Hindlimb muscle (tissue), 1 donor: ENCODE measurements at regions not wholly inside any gene's neighbourhood (a gene's known extent, or its start where the extent isn't known, plus 50 kb on each side); places are given as distances from the start of the nearest gene placed in this dataset.
A peak's percentile ranks its signal among the peaks of the same experiment; 100 is the strongest.
"Not testable (repeated sequence)": the region's sequence is repeated elsewhere in the genome, so short reads cannot be mapped to it uniquely, and the experiment has no call there.

Experiments used
- DNase-seq: peaks from one replicate; pipeline ENCODE4 v3.0.0-alpha.2; 2013

GRCh38 chr5:50898966-50899365, 232.5 kb downstream of the PARP8 start:
- no peak for DNase-seq

DNA sequence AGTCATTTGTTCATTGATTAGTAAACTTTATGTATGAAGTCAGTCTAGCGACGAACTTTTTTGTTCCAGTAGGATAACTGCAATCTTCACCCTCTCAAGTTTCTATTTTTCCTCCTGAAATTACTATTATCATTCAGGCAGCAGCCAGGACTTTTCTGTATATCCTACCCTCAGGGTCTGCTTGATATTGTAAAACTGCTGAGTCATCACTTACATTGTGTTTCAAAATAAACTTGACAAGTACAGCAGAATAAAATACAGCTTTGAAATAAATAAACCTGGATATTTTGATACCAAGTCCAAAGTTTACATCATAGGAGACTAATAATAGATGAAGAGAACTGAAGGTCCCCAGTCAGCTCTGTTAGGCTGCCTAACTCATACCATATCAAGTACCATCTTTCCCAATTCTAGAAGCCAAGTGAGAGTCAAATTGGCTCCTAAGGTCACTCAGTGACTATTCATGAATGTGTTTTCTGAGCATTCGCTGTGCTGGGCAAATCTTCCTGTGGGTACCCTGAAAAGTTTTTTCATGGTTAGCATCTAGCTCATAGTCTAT, 234.6 kb downstream of the PARP8 start:
- no peak for DNase-seq

DNA sequence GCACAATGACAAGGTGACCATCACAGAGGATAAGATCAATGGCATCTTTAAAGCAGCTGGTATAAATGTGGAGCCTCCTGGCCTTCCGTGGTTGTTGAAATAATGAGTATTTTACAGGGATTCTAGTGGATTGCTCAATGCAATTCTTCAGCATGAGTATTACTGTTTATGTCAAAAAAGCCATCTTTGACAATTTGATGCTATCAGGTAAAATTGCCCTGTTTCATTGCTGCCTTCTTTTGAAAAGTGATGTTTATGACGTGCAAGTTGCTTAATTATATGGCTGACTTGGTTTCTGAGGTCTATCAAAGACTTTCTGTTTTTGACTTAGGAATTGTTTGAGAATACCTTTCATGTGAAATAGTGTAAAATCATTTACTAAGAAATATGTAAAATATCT, 237.2 kb downstream of the PARP8 start:
- no peak for DNase-seq

DNA sequence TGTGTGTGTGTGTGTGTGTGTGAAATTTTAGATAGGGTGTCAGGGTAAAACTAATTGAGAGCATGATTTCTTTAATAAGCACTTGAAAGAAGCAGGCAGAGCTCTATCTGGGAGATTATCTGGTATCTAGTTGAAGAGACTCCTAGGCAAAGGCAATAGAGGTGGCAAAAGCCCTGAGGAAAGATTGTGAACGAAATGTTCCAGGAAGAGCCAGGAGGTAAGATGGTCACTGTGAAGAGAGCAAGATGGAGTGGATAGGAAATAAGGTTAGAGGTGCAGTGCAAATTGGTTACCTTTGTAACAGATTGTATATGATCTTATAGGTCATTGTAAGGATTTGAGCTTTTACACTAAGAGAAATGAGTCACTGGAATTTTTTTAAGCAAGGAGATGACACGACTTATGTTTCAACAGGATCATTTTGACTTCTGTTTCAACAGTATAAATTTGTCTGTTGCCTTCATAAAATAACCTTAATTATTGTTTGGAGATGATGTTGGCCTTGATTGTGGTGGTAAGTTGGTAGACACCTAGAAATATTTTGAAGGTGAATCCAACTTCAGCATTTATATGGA, 239.6 kb downstream of the PARP8 start:
- no peak for DNase-seq

DNA sequence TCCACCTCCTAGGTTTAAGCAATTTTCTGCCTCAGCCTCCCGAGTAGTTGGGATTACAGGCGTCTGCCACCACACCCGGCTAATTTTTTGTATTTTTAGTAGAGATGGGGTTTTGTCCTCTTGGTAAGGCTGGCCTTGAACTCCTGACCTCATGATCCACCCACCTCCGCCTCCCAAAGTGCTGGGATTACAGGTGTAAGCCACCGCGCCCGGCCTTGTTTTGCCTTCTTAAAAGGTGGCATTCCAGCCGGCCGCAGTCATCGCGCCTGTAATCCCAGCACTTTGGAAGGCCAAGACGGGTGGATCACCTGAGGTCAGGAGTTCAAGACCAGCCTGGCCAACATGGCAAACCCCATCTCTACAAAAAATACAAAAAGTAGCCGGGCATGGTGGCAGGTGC, 253.7 kb downstream of the PARP8 start:
- not testable (repeated sequence) for DNase-seq

DNA sequence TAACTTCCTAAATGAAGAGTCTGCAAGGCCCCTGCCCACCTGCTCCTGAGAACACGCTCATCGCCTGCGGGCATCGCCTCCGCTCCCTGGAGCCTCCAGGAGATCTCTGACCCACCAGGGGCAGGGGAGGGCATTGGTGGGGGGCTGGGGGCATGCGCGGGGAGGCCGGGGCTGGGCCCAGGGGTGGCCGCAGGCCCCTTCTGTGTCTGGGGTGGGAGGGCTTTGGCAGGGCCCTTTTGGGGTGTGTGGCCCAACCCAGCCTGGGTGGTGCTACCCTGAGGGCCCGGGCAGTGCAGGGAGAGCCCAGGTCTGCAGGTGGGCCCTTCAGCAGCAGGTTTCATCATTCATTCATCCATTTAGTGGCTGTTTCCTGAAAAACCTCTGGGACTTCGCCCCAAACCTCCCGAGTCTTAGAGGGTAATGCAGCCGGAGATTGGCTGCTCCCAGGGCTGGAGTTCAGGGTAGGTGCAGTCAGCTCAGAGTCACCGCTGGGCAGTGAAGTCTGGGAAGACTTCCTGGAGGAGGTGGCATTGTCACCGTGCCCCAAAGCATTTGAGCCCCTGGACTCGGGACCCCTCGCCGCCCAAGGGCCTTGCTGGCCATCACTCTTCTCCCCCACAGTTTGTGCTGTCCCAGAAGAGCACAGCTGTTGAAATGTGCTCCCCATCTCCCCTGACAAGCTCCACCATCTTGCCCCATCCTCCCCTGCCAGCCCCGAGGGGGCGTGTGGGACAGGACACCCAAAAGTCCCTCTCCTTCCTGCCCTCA, 255.1 kb downstream of the PARP8 start:
- no peak for DNase-seq

DNA sequence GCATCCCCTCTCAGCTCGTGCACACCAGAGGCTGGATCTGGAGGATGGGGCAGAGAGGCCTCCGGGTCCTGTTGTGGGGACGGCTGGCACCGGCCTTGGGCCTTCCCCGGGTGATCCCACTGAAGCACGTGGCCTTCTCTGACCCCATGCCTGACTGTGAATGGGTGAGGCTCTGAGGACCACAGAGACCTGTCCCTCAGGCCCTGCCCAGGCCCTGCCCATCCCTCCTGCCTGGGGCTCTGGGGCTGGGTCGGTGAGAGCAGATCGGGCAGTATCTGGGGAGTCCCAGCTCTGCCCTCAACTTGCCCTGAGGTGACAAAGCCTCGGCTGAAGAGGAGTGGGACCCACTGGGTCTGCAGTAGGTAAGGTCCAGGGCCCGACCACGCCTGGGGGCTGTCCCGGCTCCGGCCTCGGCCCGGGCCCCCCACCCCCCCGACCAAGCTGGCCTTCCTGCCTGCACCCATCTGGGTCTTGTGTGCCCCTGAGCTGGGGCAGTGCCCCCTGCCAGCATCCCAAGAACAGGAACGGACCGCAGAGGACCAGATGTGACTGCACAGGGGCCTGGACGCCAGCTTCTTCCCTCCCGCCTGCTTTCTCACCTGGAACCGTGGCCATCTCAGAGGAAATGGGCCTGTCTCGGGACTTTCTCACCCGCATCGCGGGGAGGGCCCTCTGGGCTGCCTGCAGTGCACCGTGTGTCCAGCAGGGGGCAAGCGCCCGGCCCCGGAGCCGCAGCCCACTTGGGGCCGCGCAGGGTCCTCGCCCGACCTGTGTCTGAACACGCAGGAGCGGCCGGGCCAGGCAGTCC, 255.9 kb downstream of the PARP8 start:
- DNase-seq: not testable (repeated sequence)

DNA sequence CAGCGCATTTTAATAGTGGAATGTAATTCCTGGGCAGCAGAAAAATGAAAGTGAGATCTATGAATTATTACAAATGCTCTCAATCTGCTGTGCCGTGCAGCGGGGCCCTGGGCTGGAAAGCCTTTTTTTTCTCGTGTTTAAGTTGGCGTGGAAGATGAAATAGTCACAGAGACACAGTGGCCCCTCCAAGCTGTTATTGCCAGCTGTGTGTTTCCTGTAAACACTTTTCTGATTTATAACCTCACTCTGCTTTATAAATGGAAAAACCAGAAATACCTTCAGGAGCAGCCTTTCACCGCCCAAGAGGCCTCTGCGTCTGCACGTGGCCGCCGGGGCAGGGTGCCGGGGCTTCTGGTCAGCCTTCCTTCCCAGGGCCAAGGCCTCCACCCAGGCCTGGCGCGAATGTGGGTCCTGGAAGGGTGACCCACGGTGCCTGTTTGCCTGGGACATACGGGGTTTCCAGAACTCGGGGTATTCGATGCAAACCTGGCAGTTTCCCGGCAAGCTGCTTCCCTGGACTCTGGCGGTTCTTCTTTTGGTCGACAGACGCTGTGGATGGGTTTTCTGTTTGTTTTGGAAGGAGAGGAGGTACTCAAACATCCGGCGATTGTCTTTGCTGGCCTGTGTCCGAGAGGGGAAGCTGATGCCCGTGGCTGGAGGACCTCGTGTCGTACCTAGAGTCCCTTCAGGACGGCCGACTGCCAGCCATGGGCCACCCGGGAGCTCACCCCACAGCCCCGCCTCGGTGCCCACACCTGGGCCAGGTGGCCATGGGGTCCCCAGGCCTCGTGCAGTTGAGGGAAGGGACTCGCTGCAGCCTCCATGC, 256.7 kb downstream of the PARP8 start:
- DNase-seq: peak; percentile 10

DNA sequence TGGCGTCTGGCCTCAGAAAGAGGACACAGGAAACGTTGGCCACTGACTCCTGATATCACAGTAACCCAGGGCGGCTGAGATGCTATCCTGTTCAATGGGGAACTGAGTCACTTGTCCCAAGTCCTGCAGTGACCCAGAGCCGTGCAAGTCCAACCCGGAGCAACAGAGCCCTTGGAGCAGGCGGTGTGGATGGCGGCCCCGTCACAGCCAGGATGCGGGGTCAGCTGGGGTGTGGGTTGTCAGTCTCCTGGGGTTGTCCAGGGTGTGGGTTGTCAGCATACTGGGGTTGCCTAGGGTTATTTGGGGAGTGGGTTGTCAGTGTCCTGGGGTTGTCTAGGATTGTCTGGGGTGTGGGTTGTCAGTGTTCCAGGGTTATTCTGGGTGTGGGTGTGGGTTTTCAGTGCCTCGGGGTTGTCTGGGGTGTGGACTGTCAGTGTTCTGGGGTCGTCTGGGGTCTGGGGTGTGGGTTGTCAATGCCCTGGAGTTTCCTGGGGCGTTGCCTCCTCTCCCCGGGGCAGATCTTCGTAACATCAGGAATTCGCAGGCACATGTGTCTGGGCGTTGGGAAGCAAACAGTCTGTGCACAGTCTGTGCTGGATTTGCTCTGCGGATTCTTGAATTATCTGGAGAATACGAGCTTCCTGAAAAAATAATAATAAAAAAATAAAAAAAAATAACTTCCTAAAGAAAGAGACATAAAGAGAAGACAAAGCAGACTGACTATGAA, 257.5 kb downstream of the PARP8 start:
- no peak for DNase-seq

DNA sequence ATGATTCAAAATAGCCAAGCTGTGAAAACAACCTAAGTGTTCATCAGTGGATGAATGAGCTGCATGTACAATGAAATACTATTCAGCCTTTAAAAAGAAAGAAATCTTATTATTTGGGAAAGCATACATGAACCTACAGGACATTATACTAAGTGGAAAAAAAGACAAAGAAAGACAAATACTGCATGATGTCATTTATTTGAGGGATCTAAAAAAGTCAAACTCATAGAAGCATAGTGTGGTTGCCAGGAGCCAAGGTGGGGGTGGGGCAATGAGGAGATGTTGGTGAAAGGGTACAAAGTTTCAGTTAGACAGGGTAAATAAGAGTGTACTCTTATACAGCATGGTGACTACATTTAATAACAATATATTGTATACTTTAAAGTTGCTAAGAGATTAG, 261.5 kb downstream of the PARP8 start:
- DNase-seq: no peak

DNA sequence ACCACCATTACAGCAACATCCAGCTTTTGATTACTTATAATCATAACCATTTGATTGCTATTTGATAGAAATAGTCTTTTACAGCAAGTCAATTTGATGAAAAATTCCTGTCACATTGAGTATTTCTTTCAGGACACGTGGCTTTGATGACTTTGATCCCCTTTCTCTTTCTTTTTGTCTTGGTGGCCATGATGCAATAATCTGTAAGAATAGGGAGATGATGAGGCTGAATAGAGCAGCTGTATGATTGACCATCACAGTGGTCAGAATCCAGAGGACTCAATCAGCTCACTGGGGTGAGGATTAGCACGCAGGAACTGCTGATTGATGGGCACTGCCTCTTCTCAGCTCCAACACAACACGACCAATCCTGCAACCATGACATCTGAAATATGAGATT, 262.7 kb downstream of the PARP8 start:
- DNase-seq: no peak

DNA sequence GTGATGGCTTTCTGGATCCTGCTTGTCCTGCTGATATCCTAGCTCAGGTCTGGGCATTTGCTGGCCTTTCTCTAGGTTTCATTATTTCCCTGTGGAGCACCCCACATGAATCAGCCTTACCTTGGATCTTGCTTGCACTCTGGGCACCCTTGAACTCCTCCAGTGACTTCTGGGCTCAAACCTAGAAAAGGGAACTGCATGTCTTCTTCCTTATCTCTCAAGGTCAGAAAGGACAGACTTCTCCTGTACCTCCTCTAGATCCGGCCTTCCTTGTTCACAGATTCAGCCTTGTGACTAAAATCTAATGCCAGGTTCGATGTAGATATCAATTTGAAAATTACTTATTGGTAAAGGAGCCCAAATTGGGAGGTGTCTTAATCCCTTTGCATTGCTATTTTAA, 267.9 kb downstream of the PARP8 start:
- DNase-seq: no peak

DNA sequence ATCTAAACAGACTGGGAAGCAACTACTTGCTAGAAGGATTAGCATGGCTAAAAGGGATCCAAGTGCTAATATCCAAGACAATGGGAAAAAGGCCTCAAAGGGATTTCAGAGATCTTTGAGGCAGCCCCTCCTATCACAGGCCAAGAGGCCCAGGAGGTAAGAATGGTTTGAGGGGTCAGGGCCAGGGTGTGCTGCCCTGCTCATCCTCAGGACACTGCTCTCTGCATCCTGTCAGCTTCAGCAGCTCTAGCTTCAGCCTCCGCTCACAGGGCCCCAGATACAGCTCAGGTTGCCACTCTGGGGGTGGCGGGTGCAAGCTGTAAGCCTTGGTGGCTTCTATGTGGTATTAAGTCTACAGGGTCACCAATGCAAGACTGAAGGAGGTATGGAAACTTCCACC, 278.7 kb downstream of the PARP8 start:
- DNase-seq: no peak

- no peak for DNase-seq
Measured at GRCh38 chr5:50947906-50948683, 281.7 kb downstream of the PARP8 start.

DNA sequence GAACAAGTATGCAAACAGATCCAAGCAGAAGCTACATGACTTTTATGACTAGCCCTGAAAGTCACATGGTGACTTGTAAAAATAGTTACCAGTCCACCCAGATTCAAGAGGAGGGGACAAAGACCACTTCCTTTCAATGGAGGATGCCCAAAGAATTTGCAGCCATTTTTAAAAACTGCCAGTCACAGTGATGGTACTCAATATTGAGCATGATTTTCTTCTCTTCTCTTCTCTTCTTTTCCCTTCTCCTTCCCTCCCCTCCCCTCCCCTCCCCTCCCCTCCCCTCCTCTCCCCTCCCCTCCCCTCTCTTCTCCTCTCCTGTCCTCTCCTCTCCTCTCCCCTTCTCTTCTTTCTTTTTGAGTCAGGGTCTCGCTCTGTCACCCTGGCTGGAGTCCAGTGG, 286.9 kb downstream of the PARP8 start:
- no peak for DNase-seq

DNA sequence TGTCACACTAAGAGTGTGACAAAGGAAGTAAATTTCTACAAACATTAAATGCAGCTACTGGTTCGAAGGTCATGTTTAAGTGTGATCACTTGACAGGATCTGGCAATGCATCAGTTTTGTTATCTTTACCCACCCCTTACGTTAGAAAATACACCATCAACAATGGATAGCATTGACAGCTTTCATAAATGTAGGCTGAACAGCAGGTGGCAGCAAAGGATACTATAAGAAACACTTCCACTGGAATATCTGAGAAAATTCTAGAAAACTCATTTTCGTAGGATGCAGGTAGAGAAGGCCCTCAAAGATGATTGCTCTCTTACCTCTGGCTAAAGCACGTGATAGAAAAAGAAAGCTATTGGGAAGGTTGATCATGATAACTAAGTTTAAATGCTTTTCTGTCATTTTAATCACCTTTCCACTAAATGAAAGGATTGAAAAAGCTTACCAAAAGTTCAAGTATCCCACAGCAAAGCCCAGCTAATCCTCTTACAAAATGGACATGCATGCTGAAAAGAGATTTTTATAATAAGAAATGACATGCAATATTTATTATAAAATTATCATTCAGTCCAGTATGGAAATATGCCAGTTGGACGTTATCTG, 292.5 kb downstream of the PARP8 start:
- DNase-seq: no peak

GRCh38 chr5:50962934-50963872, 296.8 kb downstream of the PARP8 start:
- peak; percentile 83 for DNase-seq

GRCh38 chr5:50963971-50964745, 297.7 kb downstream of the PARP8 start:
- no peak for DNase-seq
